SKM-1 (cell line): ENCODE measurements at regions not wholly inside any gene's neighbourhood (a gene's known extent, or its start where the extent isn't known, plus 50 kb on each side); places are given as distances from the start of the nearest gene placed in this dataset.
A peak's percentile ranks its signal among the peaks of the same experiment; 100 is the strongest.

Source experiments
- DNase-seq: peaks from one replicate; lab custom pipeline; 2025; ENCODE audit not compliant: unreplicated experiment; lab: John Stamatoyannopoulos, UW

DNA sequence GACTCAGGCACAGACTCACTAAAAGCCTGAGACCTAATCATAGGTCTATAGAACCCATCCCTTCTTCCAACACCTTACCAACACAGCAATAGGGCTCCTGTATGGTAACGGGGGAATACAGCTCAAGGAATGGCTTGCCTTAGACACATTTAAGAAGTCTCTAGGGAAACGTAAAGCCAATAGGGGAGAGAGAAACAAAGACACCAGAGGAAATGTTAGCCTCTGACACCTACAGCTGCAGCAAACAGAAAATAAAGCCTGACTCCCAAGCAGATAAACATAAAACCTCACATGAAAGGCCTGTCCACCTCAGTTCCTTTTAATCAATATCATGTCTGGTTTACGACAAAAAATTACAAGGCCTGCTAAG, 51.1 kb upstream of the NCOA1 start:
- DNase-seq = no peak

DNA sequence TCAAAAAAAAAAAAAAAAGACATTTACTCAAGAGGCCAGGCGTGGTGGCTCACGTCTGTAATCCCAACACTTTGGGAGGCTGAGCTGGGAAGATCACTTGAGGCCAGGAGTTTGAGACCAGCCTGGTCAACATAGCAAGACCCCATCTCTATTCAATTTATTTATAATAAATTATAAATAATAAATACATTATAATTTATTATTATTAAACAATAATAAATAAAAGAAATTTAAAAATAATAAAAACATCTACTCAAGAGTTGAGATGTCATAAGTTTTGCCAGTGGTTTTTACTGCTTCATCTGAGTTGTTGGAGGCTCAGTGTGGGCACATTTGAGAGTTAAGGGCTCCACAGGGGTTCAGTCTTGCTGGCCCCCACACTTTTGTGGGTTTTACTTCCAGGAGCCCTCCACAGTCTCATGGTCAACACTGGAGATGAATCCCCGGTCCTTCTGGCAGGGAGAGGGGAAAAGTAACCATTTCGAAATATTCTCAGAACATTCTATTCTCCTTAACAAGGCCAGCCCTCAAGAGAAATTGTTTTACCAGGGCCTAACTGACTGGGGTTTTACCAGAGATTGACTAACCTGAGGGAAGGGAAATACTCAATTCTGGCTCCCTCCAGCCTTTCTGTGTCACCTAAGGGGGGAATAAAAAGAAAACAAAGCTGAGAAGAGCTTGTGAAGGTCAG, 51.6 kb upstream of the NCOA1 start:
- DNase-seq = no peak

DNA sequence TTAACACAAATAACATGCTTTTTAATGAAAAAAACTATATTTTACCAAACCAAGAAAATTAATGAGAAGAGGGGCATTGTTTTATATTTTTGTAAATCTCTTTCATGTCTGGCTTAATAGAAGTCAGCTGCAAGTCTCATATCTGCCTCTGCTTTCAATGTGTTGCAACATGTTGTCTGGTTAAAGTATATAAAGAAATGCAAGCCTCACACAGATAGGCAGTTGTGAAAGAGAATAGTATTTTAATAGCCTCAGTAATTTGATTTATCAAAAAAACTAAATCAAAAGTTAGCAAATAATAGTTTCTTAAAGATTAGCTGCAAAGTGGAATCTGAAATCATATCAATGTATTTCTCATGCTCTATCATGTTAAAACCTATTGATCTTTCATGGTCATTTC, 52.9 kb upstream of the NCOA1 start:
- no peak for DNase-seq

DNA sequence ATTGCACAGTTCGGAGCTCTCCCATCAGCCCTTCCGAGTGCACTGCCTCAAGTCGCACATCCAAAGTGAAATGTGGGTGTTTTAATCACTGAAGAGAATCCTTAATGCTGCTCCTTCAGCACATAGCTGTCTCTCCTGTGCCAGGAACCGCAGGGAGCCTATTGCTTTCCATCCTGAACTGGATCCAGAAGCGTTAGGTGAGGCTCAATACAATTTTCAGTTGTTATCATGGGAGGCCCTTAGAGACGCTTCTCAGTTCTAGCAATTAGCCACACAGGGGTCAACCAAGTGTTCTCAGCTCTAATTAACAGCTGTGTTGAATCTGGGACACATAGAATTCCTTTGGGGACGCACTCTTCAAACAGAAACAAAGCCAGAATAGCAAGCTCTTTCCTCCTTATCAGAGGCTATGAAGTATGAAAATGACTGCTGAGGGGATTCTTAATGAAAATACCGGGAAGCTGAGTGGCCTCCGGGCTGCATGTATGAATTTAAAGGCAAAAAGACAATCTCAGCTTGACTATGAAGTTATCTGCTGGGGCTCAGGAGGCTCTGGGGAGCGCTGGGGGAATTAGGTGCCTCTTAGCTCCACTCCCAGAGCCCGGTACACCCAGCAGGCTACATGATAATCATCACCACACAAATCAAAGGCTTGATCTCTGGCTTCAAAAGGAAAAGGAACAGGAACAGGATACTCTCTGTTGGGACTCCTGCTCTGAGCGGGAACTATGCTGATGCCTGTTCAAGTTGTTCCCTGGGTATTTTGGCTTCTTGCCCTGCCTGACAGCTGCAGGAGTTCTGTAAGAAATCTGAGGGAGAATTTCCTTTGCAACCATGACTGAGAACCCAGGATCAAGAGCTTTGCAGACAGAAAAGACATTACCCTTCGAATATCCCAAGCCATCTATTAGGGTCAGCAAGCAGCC, 55.4 kb upstream of the NCOA1 start:
- no peak for DNase-seq

DNA sequence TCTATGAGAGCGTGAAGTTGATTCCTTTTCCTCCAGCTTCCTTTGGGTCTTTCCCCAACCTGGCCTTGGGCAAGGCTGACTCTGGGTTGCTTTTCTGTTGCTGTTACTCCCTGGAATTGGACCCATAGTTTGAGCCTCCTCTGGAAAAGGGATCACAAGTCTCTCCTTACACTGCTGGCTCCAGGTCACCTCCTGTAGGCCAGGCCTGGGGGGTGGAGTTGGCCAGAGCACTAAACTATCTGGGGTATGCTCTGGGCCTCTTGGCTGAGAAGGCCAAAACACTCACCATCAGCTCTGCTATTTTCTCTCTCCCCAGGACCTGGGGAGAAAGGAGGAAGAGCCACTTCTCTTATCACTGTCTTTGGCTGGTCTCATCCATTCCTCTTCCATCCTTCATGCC, 56.5 kb upstream of the NCOA1 start:
- no peak for DNase-seq

DNA sequence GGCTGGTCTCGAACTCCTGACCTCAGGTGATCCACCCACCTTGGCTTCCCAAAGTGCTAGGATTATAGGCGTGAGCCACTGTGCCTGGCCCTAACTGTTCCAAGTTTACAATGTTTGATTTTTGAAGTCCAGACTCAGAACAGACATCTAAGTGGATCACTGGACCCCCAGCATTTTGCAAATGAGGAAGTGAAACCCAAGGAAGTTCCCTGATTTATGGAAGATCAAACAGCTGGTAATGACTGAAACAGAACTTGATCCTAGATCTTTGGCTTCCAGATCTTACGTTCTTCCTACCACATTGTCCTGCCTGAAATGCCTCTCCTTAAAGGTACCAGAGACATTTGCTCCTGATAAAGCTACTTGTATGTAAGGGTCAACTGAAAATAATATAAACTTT, 58.3 kb upstream of the NCOA1 start:
- DNase-seq = no peak

DNA sequence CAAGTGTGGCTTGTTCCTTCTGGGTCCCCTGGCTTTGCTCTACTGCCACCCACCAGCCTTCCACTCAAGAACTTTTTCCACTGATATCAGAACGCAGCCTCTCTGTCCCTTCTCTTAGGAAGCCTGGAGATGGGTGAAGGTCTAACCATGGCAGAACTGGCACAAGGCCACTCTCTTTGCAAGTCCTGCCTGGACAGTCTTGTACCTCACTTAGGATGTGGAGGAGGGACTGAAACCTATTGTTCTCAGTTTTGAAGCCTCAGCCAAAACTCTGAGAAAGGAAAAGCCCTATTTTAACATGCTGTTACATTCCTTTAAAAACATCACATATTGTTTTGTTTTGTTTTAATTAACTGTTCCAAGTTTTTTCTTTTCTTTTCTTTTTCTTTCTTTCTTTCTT, 58.9 kb upstream of the NCOA1 start:
- DNase-seq = no peak

DNA sequence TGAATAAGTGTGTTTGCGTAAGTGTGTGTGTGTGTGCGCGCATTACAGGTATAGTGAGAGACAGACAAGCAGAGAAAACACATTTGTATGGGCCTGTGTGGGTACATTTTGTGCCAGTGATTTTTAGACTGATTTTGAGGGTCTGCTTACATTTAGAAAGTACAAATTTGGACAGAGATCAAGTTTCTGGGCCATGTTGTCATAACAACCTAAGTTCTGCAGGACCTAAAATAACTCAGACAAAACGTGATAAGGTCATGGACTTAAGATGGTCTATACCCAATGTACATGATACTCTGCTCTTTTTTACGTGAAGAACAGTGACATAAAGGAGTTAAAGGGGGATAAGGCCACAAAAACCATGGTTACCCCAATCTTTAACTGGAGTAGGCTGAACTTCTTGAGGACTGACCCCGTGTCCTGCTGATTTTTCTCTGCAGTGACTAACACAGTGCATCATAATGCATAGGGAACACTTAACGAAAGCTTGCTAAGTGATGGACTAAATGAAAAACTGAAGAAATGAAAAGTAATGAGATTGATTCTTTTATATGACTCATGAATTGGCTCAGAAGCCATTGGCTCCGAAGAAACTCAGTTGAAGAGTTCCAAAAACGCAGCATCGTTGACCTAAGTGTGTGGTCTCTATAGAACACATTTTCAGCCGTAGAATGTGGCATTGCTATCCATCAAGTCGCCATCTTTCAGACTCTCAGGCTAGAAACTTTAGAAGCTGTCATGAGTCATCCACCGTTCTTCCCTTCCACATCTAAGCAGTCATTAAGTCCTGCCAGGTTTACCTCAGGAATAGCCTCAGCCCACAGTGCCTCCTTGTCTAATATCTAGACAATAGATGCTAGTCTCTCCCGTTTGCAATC, 61.6 kb upstream of the NCOA1 start:
- DNase-seq = no peak

DNA sequence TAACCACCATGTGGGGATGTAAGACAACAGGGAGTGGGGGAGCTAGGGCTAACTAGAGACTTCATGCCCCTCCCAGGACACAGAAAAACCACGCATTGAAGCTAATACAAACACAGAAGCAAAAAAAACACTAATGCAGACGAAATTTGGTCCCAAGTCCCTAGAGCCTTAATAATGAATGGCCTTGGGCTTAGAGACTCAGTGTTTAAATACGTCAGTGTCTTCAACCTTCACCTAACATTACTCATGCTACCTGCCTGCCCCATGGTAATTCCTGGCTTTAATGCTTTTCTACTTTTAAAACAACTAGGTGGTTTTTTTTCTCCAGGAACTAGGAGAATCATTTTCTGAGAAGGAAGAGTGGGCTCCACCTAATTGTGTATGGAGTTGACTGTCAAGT, 64.1 kb upstream of the ITSN2 start:
- no peak for DNase-seq

DNA sequence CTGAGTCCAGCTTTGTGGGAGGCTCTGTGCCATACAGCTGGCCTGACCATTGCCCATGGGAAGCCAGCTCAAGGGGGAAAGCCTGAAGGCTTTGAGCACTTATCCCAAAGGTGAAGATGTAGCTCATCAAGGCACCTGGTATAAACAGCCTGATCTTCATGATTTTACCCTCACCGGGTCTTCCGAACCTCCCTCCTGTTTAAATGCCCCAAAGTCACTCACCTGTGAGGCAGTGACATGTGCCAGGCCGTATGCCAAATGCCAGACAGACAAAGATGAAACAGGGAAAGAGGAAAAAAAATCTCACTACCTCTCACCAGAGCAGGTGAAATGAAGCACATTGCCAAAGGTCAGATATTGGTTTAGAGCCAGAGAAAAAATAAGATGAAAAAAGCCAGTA, 62.8 kb upstream of the ITSN2 start:
- no peak for DNase-seq

DNA sequence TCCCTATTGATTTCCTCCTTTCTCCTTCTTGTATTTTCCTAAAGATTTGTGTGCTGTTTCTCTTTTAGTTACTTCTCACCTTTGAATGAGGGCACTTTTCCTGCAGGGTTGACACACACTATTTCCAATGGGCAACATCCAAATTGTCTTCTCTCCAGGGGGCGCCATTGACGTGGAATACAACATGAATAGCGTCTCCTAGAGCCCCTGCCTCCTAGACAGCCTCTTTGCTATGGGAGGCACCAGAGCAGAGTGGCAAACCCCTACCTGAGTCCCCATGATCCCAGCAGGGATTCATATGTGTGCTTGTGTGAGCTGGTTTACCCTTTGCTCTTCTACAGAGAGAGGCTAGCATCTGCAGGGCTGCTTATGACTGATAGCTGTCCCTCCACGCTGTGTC, 61.3 kb upstream of the ITSN2 start:
- peak; percentile 63 for DNase-seq

DNA sequence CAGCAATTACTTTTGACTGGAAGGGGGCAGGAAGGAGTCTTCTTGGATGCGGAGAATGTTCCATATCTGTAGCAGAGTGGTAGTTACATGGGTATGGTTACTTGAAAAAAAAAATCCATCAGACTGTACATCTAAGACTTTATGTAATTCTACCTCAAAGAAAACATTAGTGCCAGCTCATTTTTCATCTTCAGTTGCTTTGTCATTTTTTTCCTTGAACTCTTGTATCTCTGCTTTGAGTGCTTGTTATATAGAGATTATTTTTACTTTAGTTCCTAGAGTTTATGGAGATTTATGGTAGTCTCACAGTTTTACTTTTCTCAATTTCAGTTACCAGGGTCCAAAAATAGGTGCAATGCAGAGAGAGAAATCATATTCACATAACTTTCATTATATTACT, 60.0 kb upstream of the ITSN2 start:
- no peak for DNase-seq

DNA sequence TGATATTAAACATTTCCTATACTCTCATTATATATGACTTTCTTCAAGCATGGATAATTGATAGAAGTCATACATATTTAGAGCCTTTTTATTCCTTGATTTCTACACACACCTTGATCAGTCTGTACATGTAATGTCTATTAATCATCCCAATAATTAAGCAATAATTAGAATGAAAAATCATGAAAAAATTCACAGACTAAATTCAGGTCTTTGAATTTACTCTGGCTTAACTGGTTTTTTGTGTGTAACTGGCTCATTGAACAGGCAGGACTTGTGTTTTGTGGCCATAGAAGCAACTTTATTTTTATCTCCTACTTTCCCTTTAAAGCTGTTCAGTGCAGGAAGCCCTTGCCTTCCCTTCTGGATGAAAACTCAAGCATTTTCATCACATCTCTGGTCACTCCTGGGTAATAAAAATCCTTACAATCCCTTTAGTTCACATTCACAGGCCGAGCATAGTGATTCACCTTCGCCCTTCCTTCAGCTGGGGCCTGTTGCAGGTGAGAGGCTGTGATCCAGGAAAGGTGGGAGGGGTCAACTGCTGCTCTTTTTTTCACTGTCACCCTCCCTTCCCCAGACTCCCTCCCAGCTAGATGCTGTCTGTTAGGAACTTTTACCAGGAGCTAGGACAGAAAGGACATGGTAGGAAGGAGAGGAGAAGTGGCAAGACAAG, 58.0 kb upstream of the ITSN2 start:
- DNase-seq = no peak

DNA sequence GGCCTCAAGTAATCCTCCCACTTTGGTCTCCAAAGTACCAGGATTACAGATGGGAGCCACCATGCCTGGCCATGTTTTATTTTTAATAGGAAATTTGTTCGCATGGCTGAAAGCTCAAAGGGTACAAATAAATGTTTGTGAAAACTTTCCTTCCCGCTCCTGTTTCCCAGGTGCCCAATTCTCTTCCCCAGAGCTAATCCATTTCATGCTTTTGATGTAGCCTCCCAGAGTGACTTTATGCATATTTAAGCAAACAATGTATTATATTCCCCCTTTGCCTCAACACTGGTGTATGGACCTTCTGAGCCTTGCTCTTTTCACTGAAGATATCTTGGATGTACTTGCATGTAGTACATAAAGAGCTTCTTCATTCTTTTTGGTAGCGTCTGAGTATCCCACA, 52.5 kb upstream of the ITSN2 start:
- no peak for DNase-seq

DNA sequence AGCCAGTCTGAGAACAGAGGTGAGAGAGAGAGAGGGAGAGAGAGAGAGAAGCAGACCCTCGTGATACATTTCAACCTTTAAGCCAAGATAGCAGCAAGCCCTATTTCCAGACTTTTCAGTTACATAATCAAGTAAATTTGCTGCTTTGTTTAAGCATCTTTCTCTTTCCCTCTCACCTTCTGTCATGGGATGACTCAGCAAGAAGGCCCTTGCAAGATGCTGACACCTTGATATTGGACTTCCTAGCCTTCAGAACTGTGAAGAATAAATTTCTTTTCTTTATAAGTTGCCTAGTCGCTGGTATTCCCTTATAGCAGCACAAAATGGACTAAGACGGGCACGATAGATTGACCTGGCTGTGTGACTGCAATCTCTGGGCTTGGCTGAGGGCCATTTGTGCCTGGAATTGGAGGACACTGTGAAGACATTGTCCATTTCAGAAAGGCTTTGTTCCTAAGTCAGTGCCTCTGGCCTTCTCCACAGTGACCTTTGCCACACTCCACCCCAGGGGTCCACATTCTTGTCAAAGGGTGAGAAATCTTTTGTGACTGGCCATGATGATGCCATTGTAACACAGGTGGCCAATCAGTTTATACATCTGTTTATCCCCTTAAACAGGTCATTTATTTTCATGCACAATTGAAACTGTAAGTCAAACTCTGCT, 51.3 kb upstream of the ITSN2 start:
- no peak for DNase-seq

DNA sequence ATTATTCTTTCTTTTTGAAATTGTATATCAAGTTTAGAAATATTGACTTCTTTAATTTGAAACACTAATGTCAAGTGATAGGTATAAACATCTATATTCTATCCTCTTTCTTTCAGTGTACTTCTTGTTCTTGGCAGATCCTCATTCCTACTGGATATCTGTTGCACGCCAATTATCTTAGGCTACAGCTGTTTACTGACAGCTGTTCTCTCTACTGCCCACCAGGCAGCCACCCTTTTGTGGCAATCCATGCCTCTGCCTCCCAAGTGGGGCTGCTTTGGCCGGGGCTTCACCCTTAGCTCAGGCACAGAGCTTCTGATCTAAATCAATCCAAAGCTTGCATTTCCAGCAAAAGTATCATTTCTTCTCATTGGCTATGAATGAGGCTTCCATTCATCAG, 50.6 kb upstream of the ITSN2 start:
- no peak for DNase-seq

DNA sequence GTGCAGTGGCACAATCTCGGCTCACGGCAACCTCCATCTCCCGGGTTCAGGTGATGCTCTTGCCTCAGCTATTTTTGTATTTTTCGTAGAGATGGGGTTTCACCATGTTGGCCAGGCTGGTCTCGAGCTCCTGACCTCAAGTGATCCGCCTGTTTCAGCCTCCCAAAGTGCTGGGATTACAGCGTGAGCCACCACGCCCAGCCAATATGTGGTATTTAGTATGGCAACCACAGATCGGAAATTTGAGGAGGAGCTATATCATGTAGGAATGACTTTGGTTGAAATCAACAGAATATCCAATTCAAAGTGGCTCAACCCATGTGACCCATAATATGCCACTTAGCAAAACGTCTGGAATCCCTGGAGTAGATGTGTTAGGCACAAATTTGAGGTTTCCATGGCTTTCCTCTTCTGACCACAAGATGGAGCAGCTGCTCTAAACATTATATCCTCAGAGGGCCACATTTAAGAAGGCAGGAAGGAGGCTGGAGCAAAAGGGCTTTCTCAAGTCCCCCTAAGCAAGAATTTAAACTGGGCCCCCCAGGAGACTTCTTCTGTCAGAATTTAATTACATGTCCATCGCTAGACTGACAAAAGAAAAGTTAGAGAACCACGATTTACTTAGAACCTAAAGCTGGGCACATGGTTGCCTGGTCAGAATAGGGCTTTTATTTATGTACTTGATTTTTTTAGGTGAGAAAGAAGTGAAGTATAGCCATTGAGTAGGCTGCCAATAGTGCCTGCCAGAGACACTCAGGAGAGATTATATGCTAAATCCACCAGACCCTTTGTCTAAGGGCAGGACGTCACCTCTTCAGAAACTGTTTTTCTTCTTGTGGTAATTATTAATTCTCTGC, 49.6 kb upstream of the ITSN2 start:
- peak; percentile 78 for DNase-seq
